WTC11 (cell line): ENCODE measurements at regions not wholly inside any gene's neighbourhood (a gene's known extent, or its start where the extent isn't known, plus 50 kb on each side); places are given as distances from the start of the nearest gene placed in this dataset.

Experiments
- ATAC-seq: fragments of 200-7000 bp; cut with Tn5 transposase; 2 replicates; pipeline ENCODE4 v1.10.0; 2021; ENCODE audit warnings: mild to moderate bottlenecking, moderate library complexity
- CTCF ChIA-PET: fragments of 300-600 bp; sonication (Branson Sonifier 250); formaldehyde crosslinking; loops from one replicate; lab custom pipeline; 2021; ENCODE audit warnings: antibody characterized with exemption; lab: Charles Lee
- POLR2A ChIA-PET: fragments of 350-600 bp; sonication (Branson Sonifier 250); formaldehyde crosslinking; loops from one replicate; lab custom pipeline; 2021; ENCODE audit warnings: antibody characterized with exemption; lab: Charles Lee
- DNase-seq: peaks from one replicate; pipeline ENCODE4 v3.0.0; 2021; ENCODE audit warnings: low spot score
- H3K27ac Mint-ChIP-seq: 2 replicates; pipeline ENCODE4 v1.8.0; 2021; ENCODE audit warnings: mixed read lengths
- H3K27me3 Mint-ChIP-seq: 2 replicates; pipeline ENCODE4 v1.8.0; 2021; ENCODE audit warnings: low read depth, mild to moderate bottlenecking, moderate library complexity, mixed read lengths
- H3K36me3 Mint-ChIP-seq: 2 replicates; pipeline ENCODE4 v1.8.0; 2021; ENCODE audit warnings: mixed read lengths
- H3K4me1 Mint-ChIP-seq: 2 replicates; pipeline ENCODE4 v1.8.0; 2022; ENCODE audit warnings: mixed read lengths
- H3K4me3 Mint-ChIP-seq: 2 replicates; pipeline ENCODE4 v1.8.0; 2021; ENCODE audit warnings: mild to moderate bottlenecking, moderate library complexity, mixed read lengths
- H3K9me3 Mint-ChIP-seq: 2 replicates; pipeline ENCODE4 v1.8.0; 2021; ENCODE audit warnings: mixed read lengths
- CDX4 ChIP-seq: fragments of 250-450 bp; sonication (Bioruptor Pico); IDR thresholded peaks from 2 replicates; pipeline ENCODE4 v1.9.0; 2021; ENCODE audit warnings: moderate library complexity, mild to moderate bottlenecking, inconsistent platforms, borderline replicate concordance
- CREM ChIP-seq: sonication (generic); formaldehyde crosslinking; IDR thresholded peaks from 2 replicates; pipeline ENCODE4 v1.8.1; 2022; ENCODE audit warnings: mild to moderate bottlenecking, missing genetic modification reagents, moderate library complexity
- CTCF ChIP-seq: fragments of 200-600 bp; IDR thresholded peaks from 2 replicates; pipeline ENCODE4 v1.8.0; 2022; ENCODE audit warnings: antibody characterized with exemption
- FOXP1 ChIP-seq: sonication (generic); formaldehyde crosslinking; IDR thresholded peaks from 2 replicates; pipeline ENCODE4 v1.8.0; 2022; ENCODE audit warnings: missing genetic modification reagents, mild to moderate bottlenecking, moderate library complexity, borderline replicate concordance
- FOXP4 ChIP-seq: sonication (generic); formaldehyde crosslinking; IDR thresholded peaks from 2 replicates; pipeline ENCODE4 v1.8.0; 2022; ENCODE audit warnings: mild to moderate bottlenecking, missing genetic modification reagents
- GRHL2 ChIP-seq: fragments of 250-450 bp; sonication (Bioruptor Pico); IDR thresholded peaks from 2 replicates; pipeline ENCODE4 v1.8.0; 2022; ENCODE audit warnings: mild to moderate bottlenecking, moderate library complexity; ENCODE audit not compliant: insufficient replicate concordance, severe bottlenecking
- GTF2I ChIP-seq: fragments of 250-450 bp; sonication (Bioruptor Pico); conservative IDR thresholded peaks from 2 replicates; pipeline ENCODE4 v1.4.0; 2021; ENCODE audit warnings: mild to moderate bottlenecking
- JUN ChIP-seq: sonication (generic); formaldehyde crosslinking; IDR thresholded peaks from 2 replicates; pipeline ENCODE4 v1.8.0; 2023; ENCODE audit warnings: mild to moderate bottlenecking, missing genetic modification reagents
- KAT7 ChIP-seq: sonication (generic); formaldehyde crosslinking; IDR thresholded peaks from 2 replicates; pipeline ENCODE4 v1.8.1; 2023; ENCODE audit warnings: missing genetic modification reagents, mild to moderate bottlenecking, borderline replicate concordance
- MXD4 ChIP-seq: fragments of 250-450 bp; sonication (Bioruptor Pico); IDR thresholded peaks from 2 replicates; pipeline ENCODE4 v1.8.0; 2021; ENCODE audit warnings: mild to moderate bottlenecking, moderate library complexity, borderline replicate concordance
- NFE2L1 ChIP-seq: sonication (generic); formaldehyde crosslinking; IDR thresholded peaks from 2 replicates; pipeline ENCODE4 v1.8.1; 2023; ENCODE audit warnings: missing genetic modification reagents
- NR1H2 ChIP-seq: sonication (generic); formaldehyde crosslinking; IDR thresholded peaks from 2 replicates; pipeline ENCODE4 v1.9.0; 2021; ENCODE audit warnings: mild to moderate bottlenecking, moderate library complexity, missing genetic modification reagents
- OVOL2 ChIP-seq: fragments of 250-450 bp; sonication (Bioruptor Pico); IDR thresholded peaks from 2 replicates; pipeline ENCODE4 v1.9.0; 2021; ENCODE audit warnings: mild to moderate bottlenecking, borderline replicate concordance
- RELA ChIP-seq: sonication (generic); formaldehyde crosslinking; IDR thresholded peaks from 2 replicates; pipeline ENCODE4 v1.8.1; 2022; ENCODE audit warnings: missing genetic modification reagents, mild to moderate bottlenecking, borderline replicate concordance
- SP1 ChIP-seq: sonication (generic); formaldehyde crosslinking; conservative IDR thresholded peaks from 2 replicates; pipeline ENCODE4 v1.8.1; 2022; ENCODE audit warnings: missing genetic modification reagents
- TEAD1 ChIP-seq: sonication (generic); formaldehyde crosslinking; IDR thresholded peaks from 2 replicates; pipeline ENCODE4 v1.8.0; 2022; ENCODE audit warnings: mild to moderate bottlenecking, missing genetic modification reagents
- TP53 ChIP-seq: sonication (generic); formaldehyde crosslinking; IDR thresholded peaks from 2 replicates; pipeline ENCODE4 v1.8.1; 2023; ENCODE audit warnings: mild to moderate bottlenecking, missing genetic modification reagents
- ZMAT4 ChIP-seq: fragments of 250-450 bp; sonication (Bioruptor Pico); IDR thresholded peaks from 2 replicates; pipeline ENCODE4 v1.9.0; 2021; ENCODE audit warnings: mild to moderate bottlenecking
- ZNF232 ChIP-seq: sonication (generic); formaldehyde crosslinking; IDR thresholded peaks from 2 replicates; pipeline ENCODE4 v1.8.0; 2022; ENCODE audit warnings: mild to moderate bottlenecking, missing genetic modification reagents
- ZNF281 ChIP-seq: sonication (generic); formaldehyde crosslinking; IDR thresholded peaks from 2 replicates; pipeline ENCODE4 v1.8.0; 2023; ENCODE audit warnings: mild to moderate bottlenecking, missing genetic modification reagents
- ZNF671 ChIP-seq: fragments of 250-450 bp; sonication (Bioruptor Pico); IDR thresholded peaks from 2 replicates; pipeline ENCODE4 v1.8.0; 2021; ENCODE audit warnings: mild to moderate bottlenecking
- ZSCAN18 ChIP-seq: fragments of 250-450 bp; sonication (Bioruptor Pico); IDR thresholded peaks from 2 replicates; pipeline ENCODE4 v2.1.2; 2022; ENCODE audit warnings: mild to moderate bottlenecking, moderate library complexity

- TF ChIP-seq ZSCAN18 (CRISPR knock-in tag) = no peak
- no peak for TF ChIP-seq RELA
Measured at GRCh38 chr10:78296785-78297184, 263.1 kb downstream of the RPS24 start (continued).

- Mint-ChIP-seq H3K27me3 (no peaks in the 10 kb centered on the region), H3K4me3 (no peak overlapping the region), H3K36me3 (no peaks in the 10 kb centered on the region), H3K27ac (no peak overlapping the region), H3K9me3 (peaks cover 11% of the 10 kb centered on the region), H3K4me1 (peaks cover 30% of the 10 kb centered on the region)
- DNase-seq = no peak
- ChIA-PET POLR2A (no interaction called here), CTCF (no interaction called here)
- no peak for ATAC-seq
- TF ChIP-seq KAT7 (no peak), ZNF232 (no peak), CREM (CRISPR knock-in tag) (no peak), JUN (CRISPR knock-in tag) (no peak), ZNF281 (no peak), ZMAT4 (CRISPR knock-in tag) (no peak), NR1H2 (CRISPR knock-in tag) (no peak), GTF2I (CRISPR knock-in tag) (no peak), FOXP1 (no peak), NFE2L1 (CRISPR knock-in tag) (no peak), MXD4 (no peak), ZNF671 (CRISPR knock-in tag) (no peak), FOXP4 (CRISPR knock-in tag) (no peak), CTCF (no peak), TP53 (no peak), SP1 (CRISPR knock-in tag) (no peak), OVOL2 (CRISPR knock-in tag) (no peak), GRHL2 (CRISPR knock-in tag) (no peak), TEAD1 (CRISPR knock-in tag) (no peak), CDX4 (CRISPR knock-in tag) (no peak)
Measured at GRCh38 chr10:78297997-78298396, 264.3 kb downstream of the RPS24 start.
